Suprapubic skin (tissue), 4 donors: ENCODE measurements at regions not wholly inside any gene's neighbourhood (a gene's known extent, or its start where the extent isn't known, plus 50 kb on each side); places are given as distances from the start of the nearest gene placed in this dataset.

Experiments
- POLR2A ChIP-seq, 2 donors: fragments of 450-650 bp; IDR thresholded peaks; one replicate each; pipeline ENCODE4 v1.6.1; 2017; ENCODE audit warnings: antibody characterized with exemption in 2 of 2, mild to moderate bottlenecking in 2 of 2, moderate library complexity in 2 of 2
- POLR2AphosphoS5 ChIP-seq, 3 donors: sonication (generic); formaldehyde crosslinking; IDR thresholded peaks; one replicate each; pipeline ENCODE4 v1.6.1; 2017; ENCODE audit warnings: antibody characterized with exemption in 3 of 3
- TF ChIP-seq, protein P1 (sequence below), 2 donors: fragments of 200-600 bp in 1 of 2; fragments of 450-650 bp in 1 of 2; sonication (generic) in 1 of 2; IDR thresholded peaks; one replicate each; pipeline ENCODE4 v1.5.1; 2016 to 2019; ENCODE audit warnings: antibody characterized with exemption in 2 of 2, mild to moderate bottlenecking in 1 of 2, moderate library complexity in 1 of 2

GRCh38 chr2:20935168-20935775, 108.6 kb downstream of the APOB start:
- TF ChIP-seq POLR2A (IDR thresholded peaks at IDR 0.05), result no peak
- TF ChIP-seq, protein P1, sequence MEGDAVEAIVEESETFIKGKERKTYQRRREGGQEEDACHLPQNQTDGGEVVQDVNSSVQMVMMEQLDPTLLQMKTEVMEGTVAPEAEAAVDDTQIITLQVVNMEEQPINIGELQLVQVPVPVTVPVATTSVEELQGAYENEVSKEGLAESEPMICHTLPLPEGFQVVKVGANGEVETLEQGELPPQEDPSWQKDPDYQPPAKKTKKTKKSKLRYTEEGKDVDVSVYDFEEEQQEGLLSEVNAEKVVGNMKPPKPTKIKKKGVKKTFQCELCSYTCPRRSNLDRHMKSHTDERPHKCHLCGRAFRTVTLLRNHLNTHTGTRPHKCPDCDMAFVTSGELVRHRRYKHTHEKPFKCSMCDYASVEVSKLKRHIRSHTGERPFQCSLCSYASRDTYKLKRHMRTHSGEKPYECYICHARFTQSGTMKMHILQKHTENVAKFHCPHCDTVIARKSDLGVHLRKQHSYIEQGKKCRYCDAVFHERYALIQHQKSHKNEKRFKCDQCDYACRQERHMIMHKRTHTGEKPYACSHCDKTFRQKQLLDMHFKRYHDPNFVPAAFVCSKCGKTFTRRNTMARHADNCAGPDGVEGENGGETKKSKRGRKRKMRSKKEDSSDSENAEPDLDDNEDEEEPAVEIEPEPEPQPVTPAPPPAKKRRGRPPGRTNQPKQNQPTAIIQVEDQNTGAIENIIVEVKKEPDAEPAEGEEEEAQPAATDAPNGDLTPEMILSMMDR (IDR thresholded peaks at IDR 0.05), result no peak
- no peak for TF ChIP-seq POLR2AphosphoS5 (IDR thresholded peaks at IDR 0.05)
